GM13976 (cell line): ENCODE measurements at regions not wholly inside any gene's neighbourhood (a gene's known extent, or its start where the extent isn't known, plus 50 kb on each side); places are given as distances from the start of the nearest gene placed in this dataset.
A peak's percentile ranks its signal among the peaks of the same experiment; 100 is the strongest.

Source experiments
- DNase-seq: peaks from one replicate; pipeline ENCODE4 v3.0.0; 2012; ENCODE audit warnings: low spot score
- CTCF ChIP-seq: IDR thresholded peaks from 2 replicates; pipeline ENCODE4 v1.5.1; 2012; ENCODE audit warnings: borderline replicate concordance, mild to moderate bottlenecking; ENCODE audit not compliant: insufficient read depth; ENCODE audit errors: extremely low read depth, missing control alignments, control extremely low read depth
- in situ Hi-C: fragments of 300-500 bp; cut with MboI; formaldehyde crosslinking; loops from one replicate; pipeline ENCODE4 v1.12.0; 2022; ENCODE audit warnings: low sequenced_read_pairs, mixed read lengths, inconsistent platforms; ENCODE audit not compliant: unreplicated experiment

GRCh38 chr14:21875791-21876190 lies 202.2 kb upstream of the OR4E1 start:
- DNase-seq: no peak
- in situ Hi-C loops: no loop called here
- TF ChIP-seq CTCF: no peak

- no peak for TF ChIP-seq CTCF
- in situ Hi-C loops: no loop called here
- DNase-seq: no peak
Observed at GRCh38 chr14:21874946-21875345, 201.3 kb upstream of the OR4E1 start.

GRCh38 chr14:21874167-21874566 lies 200.5 kb upstream of the OR4E1 start:
- no peak for TF ChIP-seq CTCF
- in situ Hi-C loops: no loop called here
- DNase-seq: no peak

GRCh38 chr14:21868442-21869046 lies 194.9 kb upstream of the OR4E1 start:
- peak; percentile 52 for DNase-seq
- in situ Hi-C loops: no loop called here
- TF ChIP-seq CTCF: peak; percentile 82

GRCh38 chr14:21867541-21867940 lies 193.9 kb upstream of the OR4E1 start:
- no peak for TF ChIP-seq CTCF
- no peak for DNase-seq
- in situ Hi-C loops: no loop called here

- DNase-seq: no peak
- in situ Hi-C loops: no loop called here
- no peak for TF ChIP-seq CTCF
Observed at GRCh38 chr14:21866479-21866878, 192.9 kb upstream of the OR4E1 start.

GRCh38 chr14:21863289-21863688 lies 189.7 kb upstream of the OR4E1 start:
- in situ Hi-C loops: no loop called here
- TF ChIP-seq CTCF: no peak
- no peak for DNase-seq
